ENCODE measurements at regions not wholly inside any gene's neighbourhood (a gene's known extent, or its start where the extent isn't known, plus 50 kb on each side); places are given as distances from the start of the nearest gene placed in this dataset.

GRCh38 chr7:96422388-96422787, 100.5 kb upstream of the SLC25A13 start:
- no peaks in the 10 kb centered on the region for H3K36me3 Mint-ChIP-seq
- no peaks in the 10 kb centered on the region for H3K4me1 Mint-ChIP-seq
- H3K9me3 Mint-ChIP-seq = no peaks in the 10 kb centered on the region
- H3K4me3 Mint-ChIP-seq = no peak overlapping the region
- H3K27ac Mint-ChIP-seq = no peak overlapping the region
- CTCF ChIA-PET = no interaction called here
- no peak for DNase-seq
- peaks cover 15% of the 10 kb centered on the region for H3K27me3 Mint-ChIP-seq

- CTCF ChIA-PET = no interaction called here
Observed at GRCh38 chr7:96418581-96418980, 96.7 kb upstream of the SLC25A13 start.

GRCh38 chr7:96417784-96418183, 95.9 kb upstream of the SLC25A13 start:
- peaks cover 13% of the 10 kb centered on the region for H3K27me3 Mint-ChIP-seq
- H3K36me3 Mint-ChIP-seq = no peaks in the 10 kb centered on the region
- no peak overlapping the region for H3K27ac Mint-ChIP-seq
- no peak for DNase-seq
- CTCF ChIA-PET = no interaction called here
- no peaks in the 10 kb centered on the region for H3K9me3 Mint-ChIP-seq
- no peak overlapping the region for H3K4me3 Mint-ChIP-seq
- no peaks in the 10 kb centered on the region for H3K4me1 Mint-ChIP-seq

More at GRCh38 chr7:96418581-96418980, 96.7 kb upstream of the SLC25A13 start:
- Mint-ChIP-seq H3K27ac (no peak overlapping the region), H3K27me3 (peaks cover 13% of the 10 kb centered on the region), H3K4me3 (no peak overlapping the region), H3K9me3 (no peaks in the 10 kb centered on the region), H3K36me3 (no peaks in the 10 kb centered on the region), H3K4me1 (no peaks in the 10 kb centered on the region)
- DNase-seq = no peak

GRCh38 chr7:96416599-96416998, 94.7 kb upstream of the SLC25A13 start:
- no peak overlapping the region for H3K27ac Mint-ChIP-seq
- no peaks in the 10 kb centered on the region for H3K4me1 Mint-ChIP-seq
- H3K9me3 Mint-ChIP-seq = no peaks in the 10 kb centered on the region
- no peak overlapping the region for H3K4me3 Mint-ChIP-seq
- CTCF ChIA-PET = no interaction called here
- H3K36me3 Mint-ChIP-seq = no peaks in the 10 kb centered on the region
- H3K27me3 Mint-ChIP-seq = peaks cover 13% of the 10 kb centered on the region
- no peak for DNase-seq

GRCh38 chr7:96416116-96416515, 94.2 kb upstream of the SLC25A13 start:
- H3K9me3 Mint-ChIP-seq = no peaks in the 10 kb centered on the region
- no peak overlapping the region for H3K27ac Mint-ChIP-seq
- peaks cover 13% of the 10 kb centered on the region for H3K27me3 Mint-ChIP-seq
- no peak overlapping the region for H3K4me3 Mint-ChIP-seq
- no peaks in the 10 kb centered on the region for H3K4me1 Mint-ChIP-seq
- CTCF ChIA-PET = interaction anchor here (1.3 kb wide), 1 partner anchor 611 kb away, joined by 5 read pairs; no protein-coding TSS in a partner anchor
- H3K36me3 Mint-ChIP-seq = no peaks in the 10 kb centered on the region
- DNase-seq = no peak

GRCh38 chr7:96415293-96415940, 93.5 kb upstream of the SLC25A13 start:
- H3K4me3 Mint-ChIP-seq = no peak overlapping the region
- H3K36me3 Mint-ChIP-seq = no peaks in the 10 kb centered on the region
- no peaks in the 10 kb centered on the region for H3K4me1 Mint-ChIP-seq
- no peak for DNase-seq
- no peak overlapping the region for H3K27ac Mint-ChIP-seq
- CTCF ChIA-PET = interaction anchor here (0.6 to 1.3 kb wide), 4 partner anchors 210 to 635 kb away, joined by 3 to 5 read pairs (median 4); no protein-coding TSS in a partner anchor
- H3K9me3 Mint-ChIP-seq = no peaks in the 10 kb centered on the region
- H3K27me3 Mint-ChIP-seq = peaks cover 12% of the 10 kb centered on the region

GRCh38 chr7:96414931-96415292, 93.0 kb upstream of the SLC25A13 start:
- CTCF ChIA-PET = interaction anchor here (0.6 to 1.3 kb wide), 6 partner anchors 27 to 636 kb away, joined by 3 to 5 read pairs (median 3); no protein-coding TSS in a partner anchor
- Mint-ChIP-seq H3K4me1 (no peaks in the 10 kb centered on the region), H3K27ac (no peak overlapping the region), H3K4me3 (no peak overlapping the region), H3K36me3 (no peaks in the 10 kb centered on the region), H3K27me3 (peaks cover 7% of the 10 kb centered on the region), H3K9me3 (no peaks in the 10 kb centered on the region)
- peak; percentile 72 for DNase-seq

- CTCF ChIA-PET = interaction anchor here (1.2 kb wide), 1 partner anchor 617 kb away, joined by 3 read pairs; no protein-coding TSS in a partner anchor
- H3K27me3 Mint-ChIP-seq = no peaks in the 10 kb centered on the region
- no peak for DNase-seq
Observed at GRCh38 chr7:96410126-96410839, 88.4 kb upstream of the SLC25A13 start.

GRCh38 chr7:96408881-96409280, 87.0 kb upstream of the SLC25A13 start:
- no peaks in the 10 kb centered on the region for H3K4me1 Mint-ChIP-seq
- CTCF ChIA-PET = interaction anchor here (1.2 kb wide), 1 partner anchor 619 kb away, joined by 3 read pairs; no protein-coding TSS in a partner anchor
- H3K27ac Mint-ChIP-seq = no peak overlapping the region
- no peaks in the 10 kb centered on the region for H3K36me3 Mint-ChIP-seq
- no peak overlapping the region for H3K4me3 Mint-ChIP-seq
- peaks cover 6% of the 10 kb centered on the region for H3K27me3 Mint-ChIP-seq
- no peaks in the 10 kb centered on the region for H3K9me3 Mint-ChIP-seq
- DNase-seq = no peak

More at GRCh38 chr7:96410126-96410839, 88.4 kb upstream of the SLC25A13 start:
- Mint-ChIP-seq H3K4me3 (no peak overlapping the region), H3K36me3 (no peaks in the 10 kb centered on the region), H3K9me3 (no peaks in the 10 kb centered on the region), H3K27ac (no peak overlapping the region), H3K4me1 (no peaks in the 10 kb centered on the region)

- no peak overlapping the region for H3K4me3 Mint-ChIP-seq
- H3K27me3 Mint-ChIP-seq = peaks cover 6% of the 10 kb centered on the region
- H3K36me3 Mint-ChIP-seq = no peaks in the 10 kb centered on the region
- CTCF ChIA-PET = no interaction called here
- H3K9me3 Mint-ChIP-seq = no peaks in the 10 kb centered on the region
- DNase-seq = no peak
- no peak overlapping the region for H3K27ac Mint-ChIP-seq
- no peaks in the 10 kb centered on the region for H3K4me1 Mint-ChIP-seq
Observed at GRCh38 chr7:96407427-96407826, 85.5 kb upstream of the SLC25A13 start.

GRCh38 chr7:96402913-96403312, 81.0 kb upstream of the SLC25A13 start:
- DNase-seq = no peak
- H3K4me3 Mint-ChIP-seq = no peak overlapping the region
- no peaks in the 10 kb centered on the region for H3K4me1 Mint-ChIP-seq
- H3K9me3 Mint-ChIP-seq = no peaks in the 10 kb centered on the region
- CTCF ChIA-PET = no interaction called here
- H3K27me3 Mint-ChIP-seq = peaks cover 15% of the 10 kb centered on the region
- no peaks in the 10 kb centered on the region for H3K36me3 Mint-ChIP-seq
- no peak overlapping the region for H3K27ac Mint-ChIP-seq

- no peaks in the 10 kb centered on the region for H3K36me3 Mint-ChIP-seq
- no peaks in the 10 kb centered on the region for H3K4me1 Mint-ChIP-seq
- no peak overlapping the region for H3K27ac Mint-ChIP-seq
- H3K4me3 Mint-ChIP-seq = no peak overlapping the region
- H3K27me3 Mint-ChIP-seq = peaks cover 22% of the 10 kb centered on the region
- H3K9me3 Mint-ChIP-seq = no peaks in the 10 kb centered on the region
- CTCF ChIA-PET = no interaction called here
- no peak for DNase-seq
Observed at GRCh38 chr7:96401200-96401599, 79.3 kb upstream of the SLC25A13 start.

- H3K36me3 Mint-ChIP-seq = no peaks in the 10 kb centered on the region
- H3K9me3 Mint-ChIP-seq = no peaks in the 10 kb centered on the region
- no peak for DNase-seq
- CTCF ChIA-PET = no interaction called here
- H3K27ac Mint-ChIP-seq = no peak overlapping the region
- no peak overlapping the region for H3K4me3 Mint-ChIP-seq
- no peaks in the 10 kb centered on the region for H3K4me1 Mint-ChIP-seq
- peaks cover 22% of the 10 kb centered on the region for H3K27me3 Mint-ChIP-seq
Observed at GRCh38 chr7:96400518-96400917, 78.6 kb upstream of the SLC25A13 start.

GRCh38 chr7:96400001-96400400, 78.1 kb upstream of the SLC25A13 start:
- H3K4me1 Mint-ChIP-seq = no peaks in the 10 kb centered on the region
- CTCF ChIA-PET = no interaction called here
- H3K36me3 Mint-ChIP-seq = no peaks in the 10 kb centered on the region
- no peak for DNase-seq
- H3K9me3 Mint-ChIP-seq = no peaks in the 10 kb centered on the region
- H3K4me3 Mint-ChIP-seq = no peak overlapping the region
- H3K27me3 Mint-ChIP-seq = peaks cover 22% of the 10 kb centered on the region
- H3K27ac Mint-ChIP-seq = no peak overlapping the region
